Stimulated activated CD4-positive, alpha-beta T cell treated with anti-CD3 and anti-CD28 coated beads, TNF-alpha, amount 100 ng/mL, for 24 hours (primary cell): ENCODE measurements at regions not wholly inside any gene's neighbourhood (a gene's known extent, or its start where the extent isn't known, plus 50 kb on each side); places are given as distances from the start of the nearest gene placed in this dataset.
"Not testable (repeated sequence)": the region's sequence is repeated elsewhere in the genome, so short reads cannot be mapped to it uniquely, and the experiment has no call there.

Source experiments
- DNase-seq, 3 experiments: peaks; one replicate each; pipeline ENCODE4 v3.0.0-alpha.2; 2020; ENCODE audit warnings: low read depth in 3 of 3

GRCh38 chr5:74500110-74500917 is 140.2 kb downstream of the ENC1 start:
- DNase-seq: no peak

- DNase-seq: no peak
Observed at GRCh38 chr5:74499256-74500050, 141.1 kb downstream of the ENC1 start.

GRCh38 chr5:74497706-74498105 is 142.8 kb downstream of the ENC1 start:
- no peak for DNase-seq

- DNase-seq: no peak
Observed at GRCh38 chr5:74493411-74493810, 147.1 kb downstream of the ENC1 start.

GRCh38 chr5:74492230-74492629 is 148.3 kb downstream of the ENC1 start:
- no peak for DNase-seq

- no peak for DNase-seq
Observed at GRCh38 chr5:74491586-74491985, 148.9 kb downstream of the ENC1 start.

GRCh38 chr5:74490814-74491213 is 149.7 kb downstream of the ENC1 start:
- no peak for DNase-seq

GRCh38 chr5:74482990-74483389 is 157.5 kb downstream of the ENC1 start:
- no peak for DNase-seq

GRCh38 chr5:74482523-74482922 is 158.0 kb downstream of the ENC1 start:
- no peak for DNase-seq

GRCh38 chr5:74481357-74481756 is 159.2 kb downstream of the ENC1 start:
- DNase-seq: not testable (repeated sequence)

- DNase-seq: no peak
Observed at GRCh38 chr5:74480201-74480600, 160.3 kb downstream of the ENC1 start.

- no peak for DNase-seq
Observed at GRCh38 chr5:74478328-74478727, 162.2 kb downstream of the ENC1 start.

GRCh38 chr5:74477761-74478160 is 162.8 kb downstream of the ENC1 start:
- DNase-seq: no peak

- DNase-seq: no peak
Observed at GRCh38 chr5:74476819-74477453, 163.6 kb downstream of the ENC1 start.

- no peak for DNase-seq
Observed at GRCh38 chr5:74476046-74476818, 164.3 kb downstream of the ENC1 start.

- DNase-seq: no peak
Observed at GRCh38 chr5:74471875-74472274, 168.7 kb downstream of the ENC1 start.

GRCh38 chr5:74469234-74469994 is 171.1 kb downstream of the ENC1 start:
- DNase-seq: no peak

GRCh38 chr5:74468421-74468820 is 172.1 kb downstream of the ENC1 start:
- no peak for DNase-seq

- no peak for DNase-seq
Observed at GRCh38 chr5:74465724-74466123, 174.8 kb downstream of the ENC1 start.

GRCh38 chr5:74464512-74465209 is 175.9 kb downstream of the ENC1 start:
- DNase-seq: no peak
